GM12873 (cell line): ENCODE measurements at regions not wholly inside any gene's neighbourhood (a gene's known extent, or its start where the extent isn't known, plus 50 kb on each side); places are given as distances from the start of the nearest gene placed in this dataset.

ENCODE experiments used
- TF ChIP-seq, protein P1 (sequence below): IDR thresholded peaks from 2 replicates; pipeline ENCODE4 v1.5.1; 2012; ENCODE audit warnings: low read depth, mild to moderate bottlenecking, moderate library complexity, low read length, control low read depth; ENCODE audit not compliant: insufficient read depth; ENCODE audit errors: missing control alignments

DNA sequence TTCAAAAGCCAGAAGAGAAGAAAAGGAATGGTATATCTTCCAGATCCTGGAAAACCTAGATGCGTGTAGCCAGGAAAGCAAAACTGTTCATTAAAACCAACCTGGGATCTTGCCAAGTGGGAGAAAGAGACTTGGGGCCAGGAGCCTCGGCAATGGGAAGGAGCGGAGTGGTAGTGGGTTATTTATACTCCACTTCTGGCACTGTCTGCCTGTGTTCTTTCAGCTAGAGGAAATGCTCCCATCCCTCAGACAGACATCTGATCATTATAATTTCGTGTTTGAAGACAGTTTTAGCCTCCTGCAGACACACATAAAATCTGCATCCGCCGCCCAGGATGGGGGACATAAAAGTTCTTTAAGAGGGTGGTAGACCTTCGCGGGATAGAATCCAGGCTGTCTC, 421.6 kb downstream of the RPS24 start:
- TF ChIP-seq, protein P1, sequence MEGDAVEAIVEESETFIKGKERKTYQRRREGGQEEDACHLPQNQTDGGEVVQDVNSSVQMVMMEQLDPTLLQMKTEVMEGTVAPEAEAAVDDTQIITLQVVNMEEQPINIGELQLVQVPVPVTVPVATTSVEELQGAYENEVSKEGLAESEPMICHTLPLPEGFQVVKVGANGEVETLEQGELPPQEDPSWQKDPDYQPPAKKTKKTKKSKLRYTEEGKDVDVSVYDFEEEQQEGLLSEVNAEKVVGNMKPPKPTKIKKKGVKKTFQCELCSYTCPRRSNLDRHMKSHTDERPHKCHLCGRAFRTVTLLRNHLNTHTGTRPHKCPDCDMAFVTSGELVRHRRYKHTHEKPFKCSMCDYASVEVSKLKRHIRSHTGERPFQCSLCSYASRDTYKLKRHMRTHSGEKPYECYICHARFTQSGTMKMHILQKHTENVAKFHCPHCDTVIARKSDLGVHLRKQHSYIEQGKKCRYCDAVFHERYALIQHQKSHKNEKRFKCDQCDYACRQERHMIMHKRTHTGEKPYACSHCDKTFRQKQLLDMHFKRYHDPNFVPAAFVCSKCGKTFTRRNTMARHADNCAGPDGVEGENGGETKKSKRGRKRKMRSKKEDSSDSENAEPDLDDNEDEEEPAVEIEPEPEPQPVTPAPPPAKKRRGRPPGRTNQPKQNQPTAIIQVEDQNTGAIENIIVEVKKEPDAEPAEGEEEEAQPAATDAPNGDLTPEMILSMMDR, result no peak

DNA sequence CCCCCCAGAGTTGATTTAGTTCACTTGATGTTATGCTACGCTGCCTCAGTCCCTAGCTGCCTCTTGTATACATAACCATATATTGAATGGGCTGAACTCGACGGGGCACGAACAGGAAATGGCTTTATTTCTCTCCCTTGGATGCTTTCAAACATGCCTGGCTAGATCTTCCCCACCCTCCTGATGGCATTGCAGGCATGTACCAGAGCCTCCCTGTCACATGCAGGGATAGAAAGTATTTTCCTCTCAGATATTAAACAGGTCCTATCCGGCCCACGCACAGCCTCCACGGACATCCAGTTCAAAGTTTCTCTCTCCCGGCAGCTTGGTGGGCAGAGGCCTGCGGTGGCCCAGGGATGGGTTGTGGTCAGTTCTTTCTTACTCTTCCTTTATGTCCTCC, 422.1 kb downstream of the RPS24 start:
- TF ChIP-seq, protein P1, result no peak

DNA sequence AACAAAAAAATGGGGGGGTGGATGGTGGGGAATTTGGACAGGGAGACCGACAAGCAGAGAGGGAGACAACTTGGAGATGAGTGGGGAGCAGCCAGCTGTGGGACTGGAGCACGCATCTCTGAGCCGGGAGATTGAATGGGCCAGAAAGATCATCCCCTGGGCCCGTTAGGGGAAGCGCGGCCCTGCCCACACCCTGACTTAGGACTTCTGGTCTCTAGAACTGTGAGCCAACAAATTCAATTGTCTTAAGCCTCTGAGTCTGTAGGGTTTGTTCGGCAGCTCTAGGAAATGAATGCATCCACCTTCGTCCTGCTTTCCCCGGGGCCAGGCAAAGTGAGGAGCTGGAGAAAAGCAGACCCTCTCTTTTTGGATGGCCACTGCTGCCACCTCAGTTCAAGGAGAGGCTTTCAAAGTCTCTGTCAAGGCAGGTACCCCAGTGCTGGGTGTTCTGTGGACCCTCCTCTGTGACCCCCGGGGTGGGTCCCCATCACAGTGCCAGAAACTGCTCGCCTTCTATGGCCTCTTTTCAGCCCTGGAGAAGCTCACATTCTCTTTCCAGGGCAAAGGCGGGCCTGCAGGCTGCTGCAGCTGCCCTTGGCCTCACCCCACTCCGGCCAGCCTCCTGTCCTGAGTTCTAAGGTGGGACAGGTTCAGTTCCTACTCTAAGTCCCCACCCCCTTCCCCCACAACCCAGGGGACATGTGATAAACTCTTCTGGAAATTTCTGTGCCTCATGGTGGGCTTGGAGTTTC, 423.2 kb downstream of the RPS24 start:
- TF ChIP-seq, protein P1, result no peak

DNA sequence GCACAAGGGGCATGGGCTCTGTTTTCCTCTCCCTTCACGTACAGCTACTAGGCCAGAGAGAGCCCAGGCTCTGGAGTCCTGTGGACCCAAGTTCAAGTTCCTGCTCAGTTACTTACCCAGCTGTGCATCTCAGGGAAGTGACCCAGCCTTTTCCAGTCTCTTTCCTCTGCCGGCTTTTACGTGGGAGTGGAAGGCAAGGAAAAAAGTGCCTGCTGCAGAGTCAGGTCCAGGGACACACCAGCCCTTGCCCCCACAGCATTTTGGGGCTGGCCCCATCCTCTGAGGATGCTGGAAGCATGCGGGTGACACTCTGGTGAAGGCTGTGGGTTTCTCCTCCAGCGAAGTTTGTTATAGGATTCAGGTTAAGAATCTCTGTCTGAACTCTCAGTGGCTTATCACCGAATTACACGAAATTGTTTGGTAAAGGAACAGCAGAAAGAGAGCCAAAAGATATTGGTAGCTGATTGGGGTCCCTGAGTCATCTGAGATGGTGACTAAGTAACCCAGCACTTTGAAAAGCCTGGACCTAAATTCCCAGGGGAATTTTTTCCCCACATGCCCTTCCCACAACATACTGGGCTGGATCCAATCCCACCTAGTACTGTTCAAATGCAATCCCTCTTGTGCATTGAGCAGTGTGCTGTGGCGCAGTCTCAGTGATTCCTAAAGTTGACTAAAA, 424.3 kb downstream of the RPS24 start:
- TF ChIP-seq, protein P1, result no peak

DNA sequence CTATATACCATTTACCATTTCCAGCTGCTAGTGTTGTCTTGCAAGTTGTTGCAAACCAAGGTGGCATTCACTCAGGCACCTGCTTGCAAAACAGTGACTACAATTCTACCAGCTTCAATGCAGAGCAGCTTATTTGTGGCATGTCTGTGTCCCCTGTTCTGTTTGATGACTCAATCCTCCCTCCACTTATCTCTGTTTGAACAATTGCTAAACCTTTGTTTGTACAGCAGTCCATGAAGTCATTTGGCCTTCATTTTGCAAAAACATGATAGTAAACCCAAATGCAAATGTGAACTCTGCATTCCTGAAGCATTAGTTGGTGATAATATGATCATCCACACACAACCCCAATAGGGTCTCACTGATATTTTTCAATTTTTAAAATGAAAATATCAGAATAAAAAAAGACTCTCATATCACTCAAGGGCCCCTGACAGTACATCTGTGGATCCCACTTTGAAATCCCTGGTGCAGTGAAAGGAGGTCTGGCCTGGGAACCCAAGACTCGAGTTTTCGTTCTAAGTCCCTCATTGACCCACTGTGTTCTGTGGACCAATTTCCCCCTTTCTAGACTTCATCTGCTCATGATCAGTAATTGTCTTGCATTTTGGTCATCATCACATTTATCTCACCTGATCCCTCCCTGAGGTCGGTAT, 425.4 kb downstream of the RPS24 start:
- TF ChIP-seq, protein P1, result no peak

DNA sequence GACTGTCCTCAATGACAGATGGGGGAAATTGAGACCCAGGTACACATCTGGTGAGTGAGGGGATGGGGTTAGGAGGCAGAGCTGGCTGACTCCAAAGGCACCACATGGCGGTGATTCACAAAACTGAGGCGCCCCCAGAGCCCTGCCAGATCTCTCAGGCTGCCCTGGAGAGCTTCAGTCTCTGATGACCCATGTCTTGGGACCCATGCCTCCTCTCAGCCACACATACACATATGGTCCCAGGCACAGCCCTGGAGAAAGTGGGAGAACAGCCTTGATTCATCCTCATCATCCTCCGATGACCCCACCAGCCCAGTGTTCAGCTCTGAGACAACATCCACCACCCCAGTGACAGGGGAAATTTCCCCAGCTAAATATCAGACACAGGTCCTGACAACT, 426.0 kb downstream of the RPS24 start:
- TF ChIP-seq, protein P1, result no peak

DNA sequence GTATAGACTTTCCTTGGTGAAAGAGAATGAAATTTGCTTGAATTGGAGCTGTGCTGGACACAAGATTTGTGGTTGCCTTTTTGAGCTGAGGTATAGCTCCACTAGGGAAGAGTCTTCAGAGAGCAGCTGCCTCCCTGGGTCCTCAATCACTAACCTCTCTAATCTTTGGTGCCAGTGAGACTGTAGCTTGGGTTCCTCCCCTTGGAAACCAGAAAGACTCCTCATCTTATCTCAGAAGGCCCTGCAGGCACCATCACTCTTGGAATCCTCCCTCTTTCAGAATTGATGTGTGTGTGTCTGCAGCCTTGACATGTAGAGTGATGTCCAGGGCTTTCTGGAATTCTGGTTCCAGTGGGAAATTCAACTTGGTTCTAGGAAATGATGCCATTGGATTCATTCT, 426.5 kb downstream of the RPS24 start:
- TF ChIP-seq, protein P1, result no peak
